HG02623 (cell line): ENCODE measurements at regions not wholly inside any gene's neighbourhood (a gene's known extent, or its start where the extent isn't known, plus 50 kb on each side); places are given as distances from the start of the nearest gene placed in this dataset.

ENCODE experiments used
- ATAC-seq: cut with Tn5 transposase; IDR thresholded peaks from one replicate; pipeline ENCODE4 v1.9.1; 2021; ENCODE audit warnings: moderate library complexity; ENCODE audit not compliant: unreplicated experiment

DNA sequence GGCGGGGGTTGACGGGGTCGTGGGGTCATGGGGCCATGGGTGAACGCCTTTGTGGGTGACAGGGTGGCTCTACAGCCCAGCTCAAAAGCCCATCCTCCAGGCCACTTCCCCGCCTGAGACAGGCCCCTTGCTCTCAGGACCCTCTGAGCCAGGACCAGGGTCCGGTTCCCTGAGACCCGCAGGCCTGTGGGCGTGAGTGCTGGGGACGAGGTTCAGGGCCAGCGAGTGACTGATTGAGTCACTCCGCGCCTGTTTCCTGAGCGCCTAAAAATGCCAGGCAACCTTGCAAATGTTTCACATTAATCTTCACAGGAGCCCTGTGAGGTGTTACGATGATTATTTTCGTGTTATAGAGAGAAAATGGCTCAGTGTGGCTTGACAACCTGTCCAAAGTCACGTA, 97.8 kb downstream of the ZNF674 start:
- peak; percentile 14 for ATAC-seq

DNA sequence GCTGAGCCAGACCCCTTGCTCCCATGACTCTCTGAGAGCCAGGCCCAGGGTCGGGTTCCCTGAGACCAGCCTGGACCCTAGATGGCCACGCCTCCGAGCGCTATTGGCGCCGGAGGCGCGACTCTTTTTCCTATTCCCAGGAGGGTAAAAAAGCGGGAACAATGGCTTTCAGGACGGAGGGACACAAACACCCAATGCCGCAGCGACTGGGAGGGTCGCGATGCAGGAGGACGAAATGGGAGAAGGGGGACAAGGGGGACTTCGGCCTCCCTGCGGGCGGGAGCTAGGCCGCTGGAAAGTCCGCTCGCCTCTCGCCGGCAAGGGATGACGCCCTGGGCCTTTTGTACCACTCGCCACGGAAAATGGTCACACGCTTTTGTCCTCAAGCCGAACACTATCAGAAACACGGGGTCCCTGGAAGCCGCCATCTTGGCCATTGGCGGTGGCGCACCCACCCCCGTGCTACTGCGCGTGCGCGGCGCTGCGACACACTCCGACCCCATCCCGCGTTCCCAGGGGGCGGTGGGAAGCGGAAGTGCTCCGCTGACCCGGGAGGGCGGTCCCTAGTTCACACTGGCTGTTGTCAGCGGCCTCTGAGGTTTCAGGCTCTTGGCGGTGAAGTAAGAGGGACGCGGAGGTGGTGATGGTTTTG, 98.4 kb downstream of the ZNF674 start:
- peak; percentile 94 for ATAC-seq

DNA sequence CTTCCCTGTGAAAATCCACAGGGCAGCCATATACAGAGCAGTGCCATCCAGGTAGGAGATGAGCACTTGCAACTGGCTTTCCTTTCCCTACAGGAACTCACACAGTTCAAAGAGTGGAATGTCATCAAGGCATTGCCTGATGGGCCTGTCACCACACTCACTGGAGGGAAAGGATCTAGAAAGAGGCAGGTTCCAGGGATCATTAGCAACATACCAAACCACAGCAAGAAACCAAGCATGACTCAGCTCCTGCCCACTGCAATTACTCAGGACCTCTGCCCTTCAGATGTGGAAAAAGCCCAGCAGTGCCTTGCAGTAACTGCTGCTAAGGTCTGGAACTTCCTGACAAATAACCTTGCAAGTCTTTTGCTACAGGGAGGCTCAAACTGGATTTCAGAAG, 101.2 kb downstream of the ZNF674 start:
- ATAC-seq, result no peak

DNA sequence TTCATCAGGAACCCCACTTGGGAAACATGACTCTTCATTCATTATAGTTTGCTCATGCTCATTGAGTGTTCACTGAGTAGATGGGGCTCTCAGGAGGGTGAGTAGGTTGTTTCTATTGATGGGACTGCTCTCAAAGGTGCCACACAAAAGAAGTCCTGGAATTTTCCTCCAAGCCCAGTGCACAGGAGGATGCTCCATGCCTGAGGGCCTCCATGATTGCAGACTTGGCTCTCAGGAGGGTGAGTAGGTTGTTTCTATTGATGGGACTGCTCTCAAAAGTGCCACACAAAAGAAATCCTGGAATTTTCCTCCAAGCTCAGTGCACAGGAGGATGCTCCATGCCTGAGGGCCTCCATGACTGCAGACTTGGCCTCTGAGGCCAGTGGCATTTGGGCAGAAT, 108.5 kb downstream of the ZNF674 start:
- ATAC-seq, result no peak

DNA sequence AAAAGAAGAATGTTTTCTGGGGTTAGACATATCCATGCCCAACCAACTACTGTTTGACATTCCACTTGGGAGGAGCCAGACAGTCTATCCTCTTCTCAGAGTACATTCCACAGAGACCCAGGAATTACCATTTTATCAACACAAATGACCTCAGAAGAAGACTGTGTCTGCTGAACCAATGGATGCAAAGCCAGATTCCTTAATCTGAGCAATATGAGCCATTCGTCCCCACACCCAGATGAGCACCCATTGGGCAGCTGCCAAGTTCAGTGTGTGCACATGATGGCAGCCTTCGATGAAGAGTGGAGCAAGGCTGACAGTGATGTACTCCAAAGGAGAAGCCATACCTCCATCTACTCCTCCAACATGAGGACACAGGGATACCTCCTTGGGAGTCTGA, 111.3 kb downstream of the ZNF674 start:
- ATAC-seq, result no peak

DNA sequence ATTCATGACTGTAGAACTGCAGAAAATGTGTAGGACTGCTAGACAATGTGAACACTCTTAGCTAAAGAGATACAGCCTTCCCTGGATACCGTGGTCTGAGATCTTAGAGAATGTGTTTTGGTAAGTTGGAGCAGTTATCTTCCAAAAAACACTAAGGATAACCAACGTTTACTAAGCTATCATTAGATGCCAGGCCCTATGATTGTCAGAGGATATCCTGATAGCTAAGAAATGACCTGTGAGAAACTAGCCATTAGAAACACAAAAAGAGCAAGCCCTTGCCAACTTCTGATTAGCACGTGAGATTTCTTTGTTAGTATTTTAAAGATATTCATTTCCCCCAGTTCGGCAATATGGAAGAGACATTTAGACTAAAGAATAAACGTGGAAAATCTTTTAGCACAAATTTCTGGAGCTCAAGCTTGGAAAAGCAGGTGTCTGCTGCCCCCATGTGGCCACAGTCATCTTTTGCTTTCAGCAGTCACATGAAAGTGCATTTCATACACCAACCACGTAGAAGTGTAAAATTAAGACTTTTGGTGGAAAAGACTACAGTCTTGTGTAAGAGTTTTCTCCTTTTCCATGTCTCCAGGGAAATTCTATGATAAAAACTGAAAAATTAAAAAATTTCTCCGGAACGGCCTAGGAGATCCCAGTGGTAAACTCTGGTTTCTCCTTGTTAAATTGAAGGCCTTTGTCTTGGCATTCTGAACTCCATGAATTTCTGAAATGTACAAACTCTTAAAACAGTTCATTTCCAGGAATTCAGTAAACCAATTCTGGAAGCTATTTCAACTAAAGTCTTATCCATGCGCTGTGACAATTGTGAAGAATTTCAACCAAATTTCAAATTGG, 136.4 kb downstream of the ZNF674 start:
- ATAC-seq, result no peak

DNA sequence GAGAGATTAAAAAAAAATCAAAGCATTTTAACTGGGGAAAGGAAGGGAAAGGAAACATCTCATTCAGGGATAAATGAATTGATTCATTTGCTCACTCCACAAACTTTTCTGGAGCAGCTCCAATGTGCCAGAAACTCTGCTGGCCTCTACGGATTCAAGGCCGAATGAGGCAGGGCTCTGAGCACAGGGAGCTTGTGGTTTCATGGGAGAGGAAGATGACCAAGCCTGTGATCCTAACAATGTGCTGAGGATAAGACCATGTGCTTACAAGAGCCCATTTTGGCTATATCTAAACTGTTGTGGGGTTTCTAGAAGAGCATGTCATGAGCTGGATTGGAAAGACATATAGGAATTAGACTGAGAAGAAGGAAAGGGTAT, 137.5 kb downstream of the ZNF674 start:
- ATAC-seq, result no peak

DNA sequence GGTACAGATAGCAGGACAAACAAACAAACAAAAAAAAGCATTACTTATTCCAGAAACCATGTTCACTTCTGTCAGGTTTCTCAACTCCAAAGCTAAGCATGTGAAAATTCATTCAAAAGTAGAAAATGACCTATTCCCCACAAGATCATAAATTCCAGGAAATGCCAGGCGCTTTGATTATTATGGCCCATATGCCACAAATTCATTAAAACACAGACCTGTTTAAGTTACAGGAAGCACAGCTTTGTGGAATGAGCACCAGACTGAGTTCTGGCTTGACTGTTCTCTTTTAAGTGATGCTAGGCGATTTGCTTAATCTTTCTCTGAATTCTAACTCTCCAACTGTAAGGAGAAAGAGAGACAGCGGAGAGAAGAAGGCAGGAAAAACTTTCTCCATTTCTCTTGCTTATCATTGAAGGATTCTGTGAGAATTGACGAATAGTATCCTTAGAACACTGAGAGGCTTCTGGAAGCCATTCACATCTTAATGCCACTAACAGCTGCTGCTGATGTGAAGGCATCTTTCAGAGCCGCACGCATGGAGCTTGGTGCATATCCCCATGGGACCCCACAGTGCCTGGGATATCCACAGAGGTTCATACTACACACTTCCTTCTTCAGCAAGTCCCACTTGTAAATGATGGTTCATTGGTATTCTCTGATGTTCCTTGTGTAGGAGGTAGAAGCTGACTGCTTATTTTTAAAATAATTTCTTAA, 138.0 kb downstream of the ZNF674 start:
- ATAC-seq, result no peak

DNA sequence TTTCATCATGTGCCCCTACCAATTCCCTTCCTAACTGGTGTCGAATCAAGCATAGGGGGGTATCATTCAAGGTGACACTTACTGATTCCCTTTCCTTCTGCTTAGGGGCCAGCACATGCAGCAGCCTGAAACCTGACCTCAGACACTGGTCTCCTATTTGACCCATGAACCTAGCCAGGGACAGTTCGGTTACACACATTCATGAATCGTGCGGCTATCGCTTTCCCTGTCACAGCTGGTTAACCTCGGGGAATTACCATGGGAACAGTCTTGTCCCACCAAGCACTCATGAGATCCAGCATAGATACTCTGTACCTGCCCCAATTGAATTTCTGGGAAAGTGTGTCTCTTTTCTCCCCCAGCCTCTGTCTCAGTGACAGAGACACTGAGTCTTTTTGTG, 140.4 kb downstream of the ZNF674 start:
- ATAC-seq, result no peak

DNA sequence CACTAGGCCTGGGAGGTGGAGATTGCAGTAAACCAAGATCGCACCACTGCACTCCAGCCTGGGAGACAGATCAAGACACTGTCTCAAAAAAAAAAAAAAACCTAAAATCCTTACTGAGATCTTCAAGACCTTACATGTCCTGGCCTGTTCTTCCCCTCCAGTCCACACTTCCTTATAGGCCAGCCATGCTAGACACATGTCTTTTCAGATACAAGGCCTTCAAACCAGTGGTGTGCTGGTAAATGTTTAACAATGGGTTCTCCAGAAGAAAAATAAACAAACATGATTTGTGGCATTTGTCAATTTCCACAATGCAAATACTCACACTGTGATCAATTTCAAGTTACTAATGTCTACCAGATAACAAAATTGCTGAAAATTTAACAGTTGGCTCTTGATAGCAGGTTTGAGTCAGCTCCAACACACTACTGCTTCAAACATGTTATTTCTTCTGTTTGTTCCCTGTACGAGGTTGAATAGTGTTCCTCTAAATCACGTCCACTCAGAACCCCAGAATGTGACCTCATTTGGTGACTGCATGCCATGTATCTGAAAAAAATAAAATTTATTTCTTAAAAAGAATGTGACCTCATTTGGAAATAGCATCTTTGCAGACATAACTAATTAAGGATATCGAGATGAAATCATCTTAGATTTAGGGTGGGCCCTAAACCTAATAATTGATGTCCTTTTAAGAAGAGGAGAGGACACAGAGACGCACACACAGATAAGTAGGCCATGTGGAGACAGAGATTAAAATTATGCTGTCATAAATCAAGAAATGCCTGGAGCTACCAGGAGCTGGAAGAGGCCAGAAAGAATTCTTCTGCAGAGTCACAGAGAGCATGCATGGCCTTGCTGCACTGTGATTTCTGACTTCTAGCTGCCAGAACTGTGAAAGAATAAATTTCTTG, 144.4 kb downstream of the ZNF674 start:
- ATAC-seq, result no peak

DNA sequence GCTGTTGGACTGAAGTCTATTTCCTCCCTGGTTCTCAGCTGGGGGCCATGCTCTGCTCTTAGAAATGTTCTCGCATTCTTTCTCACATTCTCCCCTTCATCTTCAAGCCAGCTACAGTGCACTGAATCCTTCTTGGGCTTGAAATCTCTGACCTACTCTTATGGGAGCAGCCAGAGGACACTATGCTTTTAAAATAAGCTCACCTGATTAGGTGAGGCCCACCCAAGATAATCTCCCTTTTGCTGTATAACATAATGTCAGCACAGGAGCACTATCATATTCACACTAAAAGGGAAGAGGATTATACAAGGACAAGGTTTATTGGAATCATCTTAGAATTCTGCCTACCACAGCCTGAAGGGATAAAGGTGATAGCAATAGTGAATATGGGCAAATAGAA, 146.3 kb downstream of the ZNF674 start:
- no peak for ATAC-seq

DNA sequence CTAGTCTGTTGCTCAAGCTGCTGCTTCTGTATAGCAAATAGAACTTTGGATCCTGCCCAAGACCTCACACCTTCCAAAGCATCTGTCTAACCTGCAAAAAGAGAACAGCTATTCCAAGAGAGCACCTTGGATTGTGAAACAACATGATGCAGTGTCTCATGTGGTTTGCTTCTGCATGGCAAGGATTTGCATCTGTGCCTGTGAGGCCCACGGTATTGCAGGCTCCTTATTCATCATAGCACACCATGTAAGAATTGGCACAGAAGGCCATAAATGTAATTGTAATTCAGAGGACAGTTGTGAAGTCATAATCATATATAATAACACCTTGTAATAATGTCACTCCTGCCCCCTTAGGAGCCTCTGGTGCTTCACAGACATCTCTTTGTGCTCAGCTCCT, 147.1 kb downstream of the ZNF674 start:
- no peak for ATAC-seq

DNA sequence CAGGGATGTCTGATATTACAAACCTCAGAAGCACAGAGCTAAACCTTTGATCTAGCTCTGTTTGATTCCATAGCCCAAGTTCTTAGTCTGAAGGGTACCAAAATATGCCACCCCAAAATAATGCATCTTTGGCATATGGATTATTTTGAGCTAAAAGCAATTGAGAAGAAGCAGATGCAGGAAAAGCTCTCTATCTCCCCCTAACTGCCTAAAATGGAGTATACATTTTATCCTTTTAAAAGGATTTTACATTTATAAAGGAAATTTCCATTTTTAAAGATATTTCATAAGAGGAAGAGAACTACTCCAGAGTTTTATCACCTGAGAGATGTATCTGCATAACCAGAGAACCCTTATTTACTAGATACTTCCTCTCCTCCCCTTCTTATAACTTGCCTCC, 158.7 kb downstream of the ZNF674 start:
- no peak for ATAC-seq

DNA sequence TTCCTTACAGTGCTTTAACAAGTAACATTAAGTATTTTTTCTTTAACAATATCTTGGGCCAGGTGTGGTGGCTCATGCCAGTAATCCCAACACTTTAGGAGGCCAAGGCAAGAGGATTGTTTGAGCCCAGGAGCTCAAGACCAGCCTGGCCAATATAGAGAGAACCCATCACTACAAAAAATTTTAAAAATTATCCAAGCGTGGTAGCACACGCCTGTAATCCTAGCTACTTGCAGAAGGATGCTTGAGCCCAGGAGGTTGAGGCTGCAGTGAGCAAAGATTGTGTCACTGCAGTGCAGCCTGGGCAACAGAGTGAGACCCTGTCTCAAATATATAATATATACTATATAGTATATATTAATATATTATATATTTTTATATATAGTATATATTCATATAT, 162.2 kb downstream of the ZNF674 start:
- no peak for ATAC-seq

DNA sequence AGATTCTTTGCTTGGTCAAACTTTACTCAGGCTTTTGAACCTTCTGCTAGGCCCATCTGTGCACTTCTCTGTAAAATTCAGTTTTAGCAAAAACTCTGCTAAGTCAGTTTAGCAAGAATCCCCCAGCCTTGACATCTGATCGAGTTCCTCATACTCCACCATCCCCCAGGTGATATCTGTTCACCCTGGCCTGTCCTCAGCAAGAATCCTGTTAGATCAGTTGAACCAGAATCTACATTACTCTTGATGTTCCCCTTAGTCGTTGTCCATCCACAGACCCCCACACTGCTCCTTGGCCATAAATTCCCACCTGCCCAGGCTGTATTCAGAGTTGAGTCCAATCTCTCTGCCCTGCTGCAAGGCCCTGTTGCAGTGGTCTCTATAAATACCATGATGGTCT, 162.6 kb downstream of the ZNF674 start:
- ATAC-seq, result no peak

DNA sequence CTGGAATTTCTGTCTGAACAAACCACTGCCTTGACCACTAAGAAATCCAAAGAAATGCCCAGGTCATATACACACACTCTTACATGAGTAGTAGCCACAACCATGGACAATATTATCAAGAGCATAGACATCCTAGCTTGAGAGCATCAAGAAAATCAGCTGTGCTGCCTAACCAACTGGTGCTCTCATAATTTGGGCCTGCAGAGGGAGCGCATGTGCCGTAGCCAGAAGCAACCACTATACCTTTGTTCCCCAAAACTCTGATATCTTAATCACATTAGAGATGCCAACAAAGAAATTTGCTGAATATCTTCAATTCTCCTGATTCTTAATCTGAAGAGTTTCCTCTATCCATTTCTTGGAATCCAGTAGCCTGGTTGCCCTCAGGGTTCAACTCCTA, 163.6 kb downstream of the ZNF674 start:
- ATAC-seq, result no peak

DNA sequence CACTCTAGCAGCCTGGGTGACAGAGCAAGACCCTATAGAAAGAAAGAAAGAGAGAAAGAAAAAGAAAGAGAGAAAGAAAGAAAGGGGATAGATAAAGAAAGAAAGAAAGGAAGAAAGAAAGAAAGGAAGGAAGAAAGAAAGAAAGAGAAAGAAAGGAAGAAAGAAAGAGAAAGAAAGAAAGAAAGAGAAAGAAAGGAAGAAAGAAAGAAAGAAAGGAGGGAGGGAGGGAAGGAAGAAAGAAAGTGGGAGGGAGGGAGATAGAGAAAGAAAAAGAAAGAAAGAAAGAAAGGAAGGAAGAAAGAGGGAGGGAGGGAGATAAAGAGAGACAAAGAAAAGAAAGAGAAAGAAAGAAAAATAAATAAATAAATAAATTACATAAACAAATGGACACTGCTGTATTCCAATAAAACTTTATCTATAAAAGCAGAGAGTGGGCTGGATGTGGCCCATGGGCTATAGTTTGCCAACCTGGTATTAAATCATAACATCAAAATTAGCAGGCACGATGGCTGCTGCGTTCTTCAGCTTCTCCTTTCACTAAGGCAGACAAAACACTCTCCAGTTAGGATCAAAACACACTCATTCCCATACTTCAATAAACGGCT, 165.0 kb downstream of the ZNF674 start:
- no peak for ATAC-seq

DNA sequence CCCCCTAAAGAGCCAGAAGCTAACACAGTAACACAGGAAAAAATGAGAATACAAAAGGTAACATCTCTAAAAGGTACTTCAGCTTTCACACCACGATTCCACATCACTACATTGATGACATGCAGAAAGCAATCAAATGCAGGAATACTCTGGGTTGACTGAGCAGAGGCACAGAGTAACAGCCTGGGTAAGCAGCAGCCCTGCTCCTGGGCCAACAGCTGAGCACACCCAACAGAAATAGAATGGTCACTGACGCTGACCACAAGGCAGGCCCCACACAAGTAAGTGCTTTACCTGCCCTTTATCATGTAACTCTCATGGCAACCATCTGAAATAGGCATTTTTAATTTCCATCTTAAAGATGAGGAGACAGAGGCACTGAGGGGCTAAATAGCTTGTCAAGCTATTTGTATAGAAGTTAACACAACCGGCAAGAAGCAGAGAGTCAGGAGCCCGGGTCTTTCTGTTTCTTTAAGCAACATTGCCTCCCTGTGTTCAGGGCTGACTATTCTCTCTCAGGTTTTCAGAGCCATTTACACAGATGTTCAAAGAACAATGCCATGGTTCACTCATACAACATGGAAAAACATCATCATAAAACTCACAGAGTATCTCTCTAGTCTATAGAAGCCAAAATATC, 168.9 kb downstream of the ZNF674 start:
- no peak for ATAC-seq

DNA sequence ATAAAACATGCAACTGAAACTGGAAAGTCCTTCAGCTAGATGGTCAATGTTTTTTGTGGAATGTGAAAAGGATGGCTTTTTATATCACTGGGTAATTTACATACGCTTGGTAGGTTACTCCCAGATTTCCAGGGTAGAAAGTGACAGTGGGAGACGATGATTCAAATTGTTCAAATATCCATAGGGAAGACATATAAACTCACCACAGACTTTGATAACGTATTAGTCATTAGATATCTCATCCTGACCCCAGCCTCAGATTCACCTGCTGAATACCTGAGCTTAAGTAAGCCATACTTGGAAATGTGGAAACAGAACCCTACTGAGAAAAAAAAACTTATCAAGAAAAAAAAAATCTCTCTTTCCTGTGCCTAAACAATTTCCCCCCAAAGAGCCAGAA, 169.4 kb downstream of the ZNF674 start:
- no peak for ATAC-seq

DNA sequence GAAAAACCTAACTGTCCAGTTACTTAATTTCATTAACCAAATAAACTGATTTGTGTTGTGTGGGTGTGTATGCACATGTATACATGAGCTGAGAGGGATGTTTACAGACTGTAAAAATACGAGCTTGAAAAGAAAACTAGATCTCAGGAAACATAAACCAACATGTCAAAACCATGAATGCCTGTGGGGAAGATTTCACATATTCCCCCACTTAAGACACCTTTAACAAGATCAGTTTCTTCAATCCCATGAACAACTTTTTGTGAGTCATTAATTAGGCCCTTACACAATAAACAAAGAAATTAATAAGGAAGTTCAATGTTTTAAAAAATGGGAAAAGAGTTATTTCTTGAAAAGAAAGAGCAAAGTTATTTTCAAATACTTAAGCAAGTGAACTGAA, 170.8 kb downstream of the ZNF674 start:
- ATAC-seq, result no peak
